ENCODE measurements at regions not wholly inside any gene's neighbourhood (a gene's known extent, or its start where the extent isn't known, plus 50 kb on each side); places are given as distances from the start of the nearest gene placed in this dataset.

DNA sequence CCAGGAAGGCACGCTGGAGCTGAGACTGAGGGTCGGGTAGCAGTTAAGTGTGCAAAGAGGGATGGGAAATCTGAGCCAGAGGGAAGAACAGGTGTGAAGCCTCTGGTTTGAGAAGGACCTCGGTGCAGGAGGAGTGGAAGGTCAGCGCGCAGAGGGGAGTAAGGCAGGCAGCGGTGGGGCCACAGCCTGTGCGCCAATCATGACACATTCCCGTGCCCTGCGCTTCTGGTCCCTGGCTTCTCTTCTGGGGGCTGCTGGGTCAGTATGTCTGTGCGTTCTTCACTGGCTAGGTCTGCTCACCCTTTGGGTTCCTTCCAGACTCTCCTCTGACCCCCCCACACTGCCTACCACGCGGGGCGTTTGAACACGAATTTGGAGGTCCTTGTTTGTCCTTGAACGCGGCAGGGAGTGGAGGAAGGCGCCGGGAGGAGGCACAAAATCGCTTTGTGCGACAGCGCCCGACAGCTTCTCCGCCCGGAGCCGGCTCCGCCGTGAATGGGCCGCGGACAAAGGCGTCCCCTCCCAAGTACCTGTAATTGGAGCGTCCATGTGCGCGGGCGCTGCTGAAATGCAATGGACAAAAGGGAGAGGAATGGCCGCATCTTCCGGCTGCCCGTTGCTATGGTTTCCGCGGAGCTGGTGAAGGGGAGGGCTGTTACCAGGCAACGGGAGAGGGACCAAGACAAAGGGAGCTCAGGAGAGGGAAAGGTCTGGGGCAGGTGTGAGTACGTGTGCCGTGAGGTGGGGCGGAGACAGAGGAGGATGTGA lies 207.2 kb upstream of the SRRM4 start (continued):
- TF ChIP-seq IRF2 (CRISPR knock-in tag; IDR thresholded peaks at IDR 0.05; ENCODE audit: borderline replicate concordance, low read depth) (no peak), ETV6 (CRISPR knock-in tag; IDR thresholded peaks at IDR 0.05) (0 out of 2 replicates have a peak, but pooled peaks have one; percentile 65), JUN (CRISPR knock-in tag; IDR thresholded peaks at IDR 0.05) (no peak), ZNF281 (CRISPR knock-in tag; IDR thresholded peaks at IDR 0.05) (no peak), TEAD1 (CRISPR knock-in tag; IDR thresholded peaks at IDR 0.05) (peak; percentile 54; the same call in 1 of the 2 replicates), ZNF396 (CRISPR knock-in tag; IDR thresholded peaks at IDR 0.05; ENCODE audit: borderline replicate concordance) (no peak), USF2 (CRISPR knock-in tag; IDR thresholded peaks at IDR 0.05) (0 out of 2 replicates have a peak, but pooled peaks have one; percentile 11), MAX (CRISPR knock-in tag; IDR thresholded peaks at IDR 0.05) (peak; percentile 90), PRRX2 (CRISPR knock-in tag; IDR thresholded peaks at IDR 0.05) (no peak), PREB (CRISPR knock-in tag; IDR thresholded peaks at IDR 0.05; ENCODE audit: borderline replicate concordance) (no peak), EMX1 (CRISPR knock-in tag; IDR thresholded peaks at IDR 0.05) (no peak), CTCF (IDR thresholded peaks at IDR 0.05) (no peak), ZNF512 (CRISPR knock-in tag; IDR thresholded peaks at IDR 0.05; ENCODE audit: borderline replicate concordance) (no peak), E2F4 (CRISPR knock-in tag; IDR thresholded peaks at IDR 0.05; ENCODE audit: borderline replicate concordance, low read depth) (no peak), ZNF138 (CRISPR knock-in tag; conservative IDR thresholded peaks at IDR 0.05) (no peak), ZBTB21 (CRISPR knock-in tag; IDR thresholded peaks at IDR 0.05; ENCODE audit: borderline replicate concordance) (peak; percentile 58), ZNF219 (CRISPR knock-in tag; IDR thresholded peaks at IDR 0.05; ENCODE audit: borderline replicate concordance) (no peak), ATF2 (CRISPR knock-in tag; IDR thresholded peaks at IDR 0.05; ENCODE audit: borderline replicate concordance, low read depth) (no peak)
- TF ChIP-seq, protein P1, sequence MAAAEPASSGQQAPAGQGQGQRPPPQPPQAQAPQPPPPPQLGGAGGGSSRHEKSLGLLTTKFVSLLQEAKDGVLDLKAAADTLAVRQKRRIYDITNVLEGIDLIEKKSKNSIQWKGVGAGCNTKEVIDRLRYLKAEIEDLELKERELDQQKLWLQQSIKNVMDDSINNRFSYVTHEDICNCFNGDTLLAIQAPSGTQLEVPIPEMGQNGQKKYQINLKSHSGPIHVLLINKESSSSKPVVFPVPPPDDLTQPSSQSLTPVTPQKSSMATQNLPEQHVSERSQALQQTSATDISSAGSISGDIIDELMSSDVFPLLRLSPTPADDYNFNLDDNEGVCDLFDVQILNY (CRISPR knock-in tag; IDR thresholded peaks at IDR 0.05), result no peak
- TF ChIP-seq, protein P2, sequence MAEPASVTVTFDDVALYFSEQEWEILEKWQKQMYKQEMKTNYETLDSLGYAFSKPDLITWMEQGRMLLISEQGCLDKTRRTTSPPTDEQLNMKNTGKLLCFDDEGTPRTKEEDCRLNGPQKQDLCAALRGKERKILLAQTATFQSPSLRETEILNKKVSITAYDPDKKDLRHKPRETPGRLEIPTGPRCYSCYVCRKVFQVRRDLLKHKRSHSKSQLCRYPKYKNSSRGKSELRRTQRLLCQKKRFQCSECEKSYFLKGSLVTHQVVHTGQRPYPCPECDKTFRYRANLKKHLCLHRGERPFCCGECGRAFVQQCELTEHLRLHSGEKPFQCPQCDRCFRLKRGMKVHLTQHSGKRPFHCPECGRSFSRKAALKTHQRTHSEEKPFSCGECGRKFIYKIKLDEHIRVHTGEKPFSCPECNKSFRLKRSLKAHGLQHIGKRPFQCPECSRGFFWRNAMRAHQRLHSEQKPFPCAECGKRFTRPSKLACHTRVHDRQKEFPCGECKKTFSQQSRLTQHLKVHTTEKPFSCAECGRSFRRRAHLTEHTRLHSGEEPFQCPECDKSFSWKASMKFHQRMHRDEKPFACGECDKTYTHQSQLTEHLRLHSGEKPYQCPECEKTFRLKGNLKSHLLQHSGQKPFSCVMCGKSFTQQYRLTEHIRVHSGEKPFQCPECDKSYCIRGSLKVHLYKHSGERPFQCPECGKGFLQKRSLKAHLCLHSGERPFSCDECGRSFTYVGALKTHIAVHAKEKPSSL (CRISPR knock-in tag; conservative IDR thresholded peaks at IDR 0.05), result no peak
- TF ChIP-seq, protein P3, sequence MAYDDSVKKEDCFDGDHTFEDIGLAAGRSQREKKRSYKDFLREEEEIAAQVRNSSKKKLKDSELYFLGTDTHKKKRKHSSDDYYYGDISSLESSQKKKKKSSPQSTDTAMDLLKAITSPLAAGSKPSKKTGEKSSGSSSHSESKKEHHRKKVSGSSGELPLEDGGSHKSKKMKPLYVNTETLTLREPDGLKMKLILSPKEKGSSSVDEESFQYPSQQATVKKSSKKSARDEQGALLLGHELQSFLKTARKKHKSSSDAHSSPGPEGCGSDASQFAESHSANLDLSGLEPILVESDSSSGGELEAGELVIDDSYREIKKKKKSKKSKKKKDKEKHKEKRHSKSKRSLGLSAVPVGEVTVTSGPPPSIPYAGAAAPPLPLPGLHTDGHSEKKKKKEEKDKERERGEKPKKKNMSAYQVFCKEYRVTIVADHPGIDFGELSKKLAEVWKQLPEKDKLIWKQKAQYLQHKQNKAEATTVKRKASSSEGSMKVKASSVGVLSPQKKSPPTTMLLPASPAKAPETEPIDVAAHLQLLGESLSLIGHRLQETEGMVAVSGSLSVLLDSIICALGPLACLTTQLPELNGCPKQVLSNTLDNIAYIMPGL (CRISPR knock-in tag; IDR thresholded peaks at IDR 0.05), result no peak
